Stimulated activated memory B cell treated with anti-CD40 and anti-IgM and Interleukin-4, amounts not matched to agents 10 μg/mL and 1 μg/mL and 100 μg/mL, for 72 hours (primary cell): ENCODE measurements at regions not wholly inside any gene's neighbourhood (a gene's known extent, or its start where the extent isn't known, plus 50 kb on each side); places are given as distances from the start of the nearest gene placed in this dataset.

Experiments
- ATAC-seq: fragments of 150-1000 bp; cut with Tn5 transposase; 2 replicates; pipeline ENCODE4 v1.10.0; 2021
- H3K27ac Mint-ChIP-seq: one replicate; pipeline ENCODE4 v1.8.0; 2022; ENCODE audit warnings: mild to moderate bottlenecking, mixed read lengths
- H3K27me3 Mint-ChIP-seq: one replicate; pipeline ENCODE4 v1.8.0; 2022; ENCODE audit warnings: mixed read lengths
- H3K36me3 Mint-ChIP-seq: one replicate; pipeline ENCODE4 v1.8.0; 2022; ENCODE audit warnings: mixed read lengths
- H3K4me1 Mint-ChIP-seq: one replicate; pipeline ENCODE4 v1.8.0; 2022; ENCODE audit warnings: mixed read lengths
- H3K4me3 Mint-ChIP-seq: one replicate; pipeline ENCODE4 v1.8.0; 2022; ENCODE audit warnings: mild to moderate bottlenecking, moderate library complexity, mixed read lengths
- H3K9me3 Mint-ChIP-seq: one replicate; pipeline ENCODE4 v1.8.0; 2022; ENCODE audit warnings: mixed read lengths

DNA sequence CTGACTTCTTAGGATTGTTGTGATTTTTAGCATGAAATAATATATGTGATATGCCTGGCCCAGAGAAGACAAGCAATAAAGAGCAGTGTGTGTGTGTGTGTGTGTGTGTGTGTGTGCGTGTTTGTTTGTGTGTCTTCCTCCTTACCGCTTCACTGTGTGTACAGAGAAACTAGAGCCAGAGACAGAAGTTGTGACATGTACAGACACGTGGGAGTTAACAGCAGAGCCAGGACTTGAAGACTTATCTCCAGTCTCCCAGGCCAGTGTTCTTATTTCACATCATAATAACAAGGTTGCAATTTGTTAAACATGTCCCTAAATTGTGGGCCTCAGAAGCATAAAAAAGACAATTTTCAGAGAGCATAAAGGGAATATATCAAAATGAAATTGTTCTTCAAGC, 192.0 kb upstream of the JUN start:
- Mint-ChIP-seq H3K27ac (no peak overlapping the region), H3K4me3 (no peak overlapping the region), H3K27me3 (no peaks in the 10 kb centered on the region), H3K9me3 (no peaks in the 10 kb centered on the region), H3K4me1 (peaks cover 24% of the 10 kb centered on the region), H3K36me3 (no peaks in the 10 kb centered on the region)
- no peak for ATAC-seq

- Mint-ChIP-seq H3K4me3 (no peak overlapping the region), H3K4me1 (peaks cover 24% of the 10 kb centered on the region), H3K36me3 (no peaks in the 10 kb centered on the region), H3K9me3 (no peaks in the 10 kb centered on the region), H3K27me3 (no peaks in the 10 kb centered on the region), H3K27ac (no peak overlapping the region)
- no peak for ATAC-seq
Measured at GRCh38 chr1:58976294-58976693, 192.4 kb upstream of the JUN start.

DNA sequence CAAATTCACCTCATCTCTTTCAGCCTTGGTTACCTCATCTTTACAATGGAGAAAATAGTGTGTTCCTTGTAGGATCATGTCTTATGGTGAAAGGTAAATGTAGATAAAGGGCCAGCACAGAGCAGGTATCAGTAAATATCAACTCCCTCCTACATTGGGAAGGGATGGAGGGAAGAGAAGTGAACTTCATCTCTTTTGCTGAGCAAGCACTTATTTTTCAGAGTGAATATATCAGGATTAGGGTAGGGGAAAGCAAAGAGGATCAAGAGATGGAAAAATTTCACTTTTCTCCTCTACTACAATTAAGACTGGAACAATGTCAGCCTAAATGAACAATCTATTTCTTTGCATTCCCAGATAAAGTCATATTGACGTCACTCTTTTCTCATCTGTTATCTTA, 193.8 kb upstream of the JUN start:
- Mint-ChIP-seq H3K9me3 (no peaks in the 10 kb centered on the region), H3K4me3 (no peak overlapping the region), H3K27me3 (no peaks in the 10 kb centered on the region), H3K4me1 (peaks cover 24% of the 10 kb centered on the region), H3K36me3 (no peaks in the 10 kb centered on the region), H3K27ac (no peak overlapping the region)
- no peak for ATAC-seq

DNA sequence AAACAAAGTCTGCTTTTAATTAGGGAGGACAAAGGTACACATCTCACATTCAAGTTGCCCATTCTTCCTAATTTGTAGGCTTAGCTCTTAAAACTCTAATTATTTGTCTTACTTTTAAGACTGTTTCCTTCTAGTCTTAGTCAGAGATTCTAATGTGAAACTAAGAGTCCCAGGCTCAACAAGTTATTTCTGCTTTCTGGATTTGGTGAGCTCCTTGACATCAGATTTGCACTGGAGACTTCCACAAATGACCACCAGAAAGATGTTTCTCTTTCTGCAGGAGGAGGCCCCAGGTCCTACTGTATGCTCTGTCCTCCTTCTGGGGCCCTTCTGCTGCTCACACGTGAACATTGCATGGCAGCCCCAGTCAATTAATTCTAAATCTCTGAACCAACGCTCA, 194.2 kb upstream of the JUN start:
- Mint-ChIP-seq H3K4me3 (no peak overlapping the region), H3K27me3 (no peaks in the 10 kb centered on the region), H3K27ac (no peak overlapping the region), H3K36me3 (no peaks in the 10 kb centered on the region), H3K4me1 (peaks cover 24% of the 10 kb centered on the region), H3K9me3 (no peaks in the 10 kb centered on the region)
- ATAC-seq: no peak

- no peaks in the 10 kb centered on the region for H3K9me3 Mint-ChIP-seq
- no peaks in the 10 kb centered on the region for H3K36me3 Mint-ChIP-seq
- H3K27me3 Mint-ChIP-seq: no peaks in the 10 kb centered on the region
- H3K4me1 Mint-ChIP-seq: peaks cover 24% of the 10 kb centered on the region
- H3K4me3 Mint-ChIP-seq: no peak overlapping the region
- no peak for ATAC-seq
- peak overlapping the region; percentile 54 for H3K27ac Mint-ChIP-seq
Measured at GRCh38 chr1:58979086-58979485, 195.2 kb upstream of the JUN start.

GRCh38 chr1:58979677-58980076, 195.8 kb upstream of the JUN start:
- H3K4me3 Mint-ChIP-seq: no peak overlapping the region
- peaks cover 24% of the 10 kb centered on the region for H3K4me1 Mint-ChIP-seq
- H3K27me3 Mint-ChIP-seq: no peaks in the 10 kb centered on the region
- no peaks in the 10 kb centered on the region for H3K9me3 Mint-ChIP-seq
- no peak for ATAC-seq
- H3K27ac Mint-ChIP-seq: peak overlapping the region; percentile 54
- no peaks in the 10 kb centered on the region for H3K36me3 Mint-ChIP-seq

GRCh38 chr1:58981392-58981791, 197.5 kb upstream of the JUN start:
- ATAC-seq: no peak
- Mint-ChIP-seq H3K27me3 (no peaks in the 10 kb centered on the region), H3K27ac (no peak overlapping the region), H3K9me3 (no peaks in the 10 kb centered on the region), H3K4me1 (peaks cover 24% of the 10 kb centered on the region), H3K36me3 (no peaks in the 10 kb centered on the region), H3K4me3 (no peak overlapping the region)

- Mint-ChIP-seq H3K27ac (no peak overlapping the region), H3K9me3 (no peaks in the 10 kb centered on the region), H3K4me3 (no peak overlapping the region), H3K27me3 (no peaks in the 10 kb centered on the region), H3K36me3 (no peaks in the 10 kb centered on the region), H3K4me1 (peaks cover 32% of the 10 kb centered on the region)
- no peak for ATAC-seq
Measured at GRCh38 chr1:58982259-58982998, 198.6 kb upstream of the JUN start.

GRCh38 chr1:58983162-58983561, 199.3 kb upstream of the JUN start:
- H3K4me3 Mint-ChIP-seq: no peak overlapping the region
- no peak overlapping the region for H3K27ac Mint-ChIP-seq
- peaks cover 33% of the 10 kb centered on the region for H3K4me1 Mint-ChIP-seq
- no peaks in the 10 kb centered on the region for H3K9me3 Mint-ChIP-seq
- no peaks in the 10 kb centered on the region for H3K27me3 Mint-ChIP-seq
- H3K36me3 Mint-ChIP-seq: no peaks in the 10 kb centered on the region
- no peak for ATAC-seq

DNA sequence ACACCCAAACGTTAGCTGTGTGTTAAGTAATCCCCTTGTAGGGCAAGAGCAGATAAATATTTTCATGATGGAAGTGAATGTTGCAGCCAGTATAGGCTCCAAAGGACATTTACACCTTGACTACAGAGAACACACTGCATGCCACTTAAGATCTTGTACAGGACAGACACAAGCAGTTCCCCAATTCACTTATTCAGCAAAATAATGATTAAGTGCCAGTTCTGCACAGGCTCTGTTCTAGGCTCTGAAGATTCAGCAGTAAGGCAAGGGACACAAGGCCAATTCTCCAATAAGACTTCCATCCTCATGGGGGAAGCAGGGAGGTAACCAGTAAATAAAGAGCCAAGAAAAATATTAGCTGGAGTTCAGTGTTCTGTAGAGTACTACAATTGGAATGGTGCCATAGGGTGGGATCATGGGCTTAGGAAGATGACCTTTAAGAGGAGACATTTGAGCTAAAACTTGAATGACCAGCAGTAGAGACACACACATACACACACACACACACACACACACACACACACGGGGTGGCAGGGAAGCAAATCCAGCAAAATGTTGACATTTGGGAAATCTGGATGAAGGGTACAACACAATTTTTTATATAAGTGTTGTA, 199.9 kb upstream of the JUN start:
- Mint-ChIP-seq H3K36me3 (no peaks in the 10 kb centered on the region), H3K27me3 (no peaks in the 10 kb centered on the region), H3K27ac (no peak overlapping the region), H3K4me3 (no peak overlapping the region), H3K9me3 (no peaks in the 10 kb centered on the region), H3K4me1 (peaks cover 30% of the 10 kb centered on the region)
- ATAC-seq: no peak

DNA sequence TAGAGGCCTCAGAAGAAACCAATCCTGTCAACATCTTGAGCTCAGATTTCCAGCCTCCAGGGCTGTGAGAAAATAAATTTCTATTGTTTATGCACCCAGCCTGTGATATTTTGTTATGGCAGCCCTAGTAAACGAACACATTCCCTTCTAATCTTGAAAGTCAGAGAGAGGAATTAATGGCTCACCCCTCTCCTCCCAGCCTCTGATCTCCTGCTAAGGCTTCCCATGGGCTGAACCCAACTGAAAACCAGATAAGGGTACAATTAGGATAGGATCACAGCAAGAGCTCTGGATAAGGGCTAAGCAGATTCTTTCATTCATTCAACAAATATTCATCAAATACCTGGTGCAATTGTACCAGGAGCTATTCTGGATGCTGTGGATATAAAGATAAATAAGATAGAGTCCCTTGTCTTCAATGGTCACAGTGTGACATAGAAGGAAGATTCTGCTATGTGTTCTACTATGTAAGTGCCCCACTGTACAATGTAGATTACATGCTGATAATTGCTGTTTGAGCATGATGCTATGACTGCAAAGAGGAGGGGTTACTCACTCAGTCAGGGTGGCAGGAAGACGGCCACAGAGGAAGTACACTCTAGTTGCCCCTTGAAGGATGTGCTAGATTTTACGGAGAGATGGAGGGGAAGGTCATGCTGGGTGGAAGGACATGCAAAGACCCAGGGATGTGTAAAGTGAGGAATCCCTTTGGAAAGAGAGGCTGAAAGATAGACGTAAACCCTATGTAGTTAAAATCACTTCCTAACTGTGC, 203.3 kb upstream of the JUN start:
- H3K36me3 Mint-ChIP-seq: no peaks in the 10 kb centered on the region
- no peaks in the 10 kb centered on the region for H3K27me3 Mint-ChIP-seq
- ATAC-seq: peak; percentile 62
- H3K27ac Mint-ChIP-seq: peak overlapping the region; percentile 4
- H3K4me1 Mint-ChIP-seq: peaks cover 28% of the 10 kb centered on the region
- H3K4me3 Mint-ChIP-seq: no peak overlapping the region
- no peaks in the 10 kb centered on the region for H3K9me3 Mint-ChIP-seq

- H3K4me1 Mint-ChIP-seq: peaks cover 28% of the 10 kb centered on the region
- H3K27me3 Mint-ChIP-seq: no peaks in the 10 kb centered on the region
- no peak overlapping the region for H3K4me3 Mint-ChIP-seq
- H3K9me3 Mint-ChIP-seq: no peaks in the 10 kb centered on the region
- H3K27ac Mint-ChIP-seq: no peak overlapping the region
- H3K36me3 Mint-ChIP-seq: no peaks in the 10 kb centered on the region
- ATAC-seq: no peak
Measured at GRCh38 chr1:58988752-58989151, 204.9 kb upstream of the JUN start.

DNA sequence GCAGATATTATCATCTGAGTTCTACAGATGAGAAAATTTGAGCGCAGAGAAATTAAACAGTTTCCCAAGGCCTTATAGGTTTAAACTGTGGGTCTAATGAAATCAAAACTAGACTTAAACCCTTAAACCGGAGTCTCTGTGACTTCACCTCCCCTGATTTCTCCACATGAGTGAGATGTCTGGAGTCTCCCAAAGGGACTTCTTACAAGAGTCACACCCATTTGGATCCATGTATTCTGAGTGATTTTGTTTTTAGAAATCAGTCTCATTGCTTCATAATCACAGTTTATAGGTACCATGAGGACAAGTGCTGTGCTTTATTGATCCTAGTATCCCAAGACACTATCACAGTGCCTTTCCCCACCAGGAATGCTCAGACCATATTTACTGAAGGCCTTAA, 206.0 kb upstream of the JUN start:
- Mint-ChIP-seq H3K9me3 (no peaks in the 10 kb centered on the region), H3K4me1 (peaks cover 28% of the 10 kb centered on the region), H3K36me3 (no peaks in the 10 kb centered on the region), H3K27me3 (no peaks in the 10 kb centered on the region), H3K4me3 (no peak overlapping the region), H3K27ac (peak overlapping the region; percentile 14)
- no peak for ATAC-seq

- H3K4me1 Mint-ChIP-seq: peaks cover 28% of the 10 kb centered on the region
- ATAC-seq: no peak
- H3K4me3 Mint-ChIP-seq: no peak overlapping the region
- no peaks in the 10 kb centered on the region for H3K36me3 Mint-ChIP-seq
- no peaks in the 10 kb centered on the region for H3K27me3 Mint-ChIP-seq
- H3K9me3 Mint-ChIP-seq: no peaks in the 10 kb centered on the region
- peak overlapping the region; percentile 53 for H3K27ac Mint-ChIP-seq
Measured at GRCh38 chr1:58991305-58991704, 207.5 kb upstream of the JUN start.

- Mint-ChIP-seq H3K4me3 (no peak overlapping the region), H3K36me3 (no peaks in the 10 kb centered on the region), H3K27me3 (no peaks in the 10 kb centered on the region), H3K27ac (no peak overlapping the region), H3K4me1 (peaks cover 23% of the 10 kb centered on the region), H3K9me3 (no peaks in the 10 kb centered on the region)
- no peak for ATAC-seq
Measured at GRCh38 chr1:58992643-58993042, 208.8 kb upstream of the JUN start.

- no peak for ATAC-seq
- H3K27me3 Mint-ChIP-seq: no peaks in the 10 kb centered on the region
- H3K36me3 Mint-ChIP-seq: no peaks in the 10 kb centered on the region
- H3K9me3 Mint-ChIP-seq: no peaks in the 10 kb centered on the region
- H3K4me3 Mint-ChIP-seq: no peak overlapping the region
- H3K27ac Mint-ChIP-seq: no peak overlapping the region
- H3K4me1 Mint-ChIP-seq: peaks cover 16% of the 10 kb centered on the region
Measured at GRCh38 chr1:58993403-58993802, 209.6 kb upstream of the JUN start.
